Gastrocnemius medialis (tissue), 4 donors: ENCODE measurements at regions not wholly inside any gene's neighbourhood (a gene's known extent, or its start where the extent isn't known, plus 50 kb on each side); places are given as distances from the start of the nearest gene placed in this dataset.

Source experiments
- CTCF ChIP-seq, 5 experiments: fragments of 450-650 bp in 3 of 5; fragments of 200-600 bp in 2 of 5; sonication (generic) in 2 of 5; IDR thresholded peaks in 4 of 5; conservative IDR thresholded peaks in 1 of 5; 1 replicate in 4 of 5; 2 replicates in 1 of 5; pipeline ENCODE4 v1.5.1; 2016 to 2019; ENCODE audit warnings: antibody characterized with exemption in 5 of 5, mild to moderate bottlenecking in 3 of 5, moderate library complexity in 3 of 5
- POLR2A ChIP-seq, 2 donors: fragments of 450-650 bp; IDR thresholded peaks; one replicate each; pipeline ENCODE4 v1.6.1; 2017; ENCODE audit warnings: antibody characterized with exemption in 2 of 2, mild to moderate bottlenecking in 2 of 2, moderate library complexity in 2 of 2

- TF ChIP-seq CTCF (IDR thresholded peaks at IDR 0.05 in 4 of 5, conservative IDR thresholded peaks at IDR 0.05 in 1 of 5): no peak
- TF ChIP-seq POLR2A (IDR thresholded peaks at IDR 0.05): no peak
Measured at GRCh38 chr9:82122731-82123130, 134.2 kb downstream of the SPATA31D1 start.
